ENCODE measurements at regions not wholly inside any gene's neighbourhood (a gene's known extent, or its start where the extent isn't known, plus 50 kb on each side); places are given as distances from the start of the nearest gene placed in this dataset.

GRCh38 chr1:238396140-238396539 is 505.4 kb upstream of the ZP4 start:
- TF ChIP-seq FOXJ3 (CRISPR knock-in tag; IDR thresholded peaks at IDR 0.05; ENCODE audit: borderline replicate concordance) (no peak), NR1H2 (CRISPR knock-in tag; IDR thresholded peaks at IDR 0.05) (no peak), SMAD4 (CRISPR knock-in tag; IDR thresholded peaks at IDR 0.05) (no peak)
- TF ChIP-seq, protein P1, sequence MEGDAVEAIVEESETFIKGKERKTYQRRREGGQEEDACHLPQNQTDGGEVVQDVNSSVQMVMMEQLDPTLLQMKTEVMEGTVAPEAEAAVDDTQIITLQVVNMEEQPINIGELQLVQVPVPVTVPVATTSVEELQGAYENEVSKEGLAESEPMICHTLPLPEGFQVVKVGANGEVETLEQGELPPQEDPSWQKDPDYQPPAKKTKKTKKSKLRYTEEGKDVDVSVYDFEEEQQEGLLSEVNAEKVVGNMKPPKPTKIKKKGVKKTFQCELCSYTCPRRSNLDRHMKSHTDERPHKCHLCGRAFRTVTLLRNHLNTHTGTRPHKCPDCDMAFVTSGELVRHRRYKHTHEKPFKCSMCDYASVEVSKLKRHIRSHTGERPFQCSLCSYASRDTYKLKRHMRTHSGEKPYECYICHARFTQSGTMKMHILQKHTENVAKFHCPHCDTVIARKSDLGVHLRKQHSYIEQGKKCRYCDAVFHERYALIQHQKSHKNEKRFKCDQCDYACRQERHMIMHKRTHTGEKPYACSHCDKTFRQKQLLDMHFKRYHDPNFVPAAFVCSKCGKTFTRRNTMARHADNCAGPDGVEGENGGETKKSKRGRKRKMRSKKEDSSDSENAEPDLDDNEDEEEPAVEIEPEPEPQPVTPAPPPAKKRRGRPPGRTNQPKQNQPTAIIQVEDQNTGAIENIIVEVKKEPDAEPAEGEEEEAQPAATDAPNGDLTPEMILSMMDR (IDR thresholded peaks at IDR 0.05) = no peak
- TF ChIP-seq, protein P2, sequence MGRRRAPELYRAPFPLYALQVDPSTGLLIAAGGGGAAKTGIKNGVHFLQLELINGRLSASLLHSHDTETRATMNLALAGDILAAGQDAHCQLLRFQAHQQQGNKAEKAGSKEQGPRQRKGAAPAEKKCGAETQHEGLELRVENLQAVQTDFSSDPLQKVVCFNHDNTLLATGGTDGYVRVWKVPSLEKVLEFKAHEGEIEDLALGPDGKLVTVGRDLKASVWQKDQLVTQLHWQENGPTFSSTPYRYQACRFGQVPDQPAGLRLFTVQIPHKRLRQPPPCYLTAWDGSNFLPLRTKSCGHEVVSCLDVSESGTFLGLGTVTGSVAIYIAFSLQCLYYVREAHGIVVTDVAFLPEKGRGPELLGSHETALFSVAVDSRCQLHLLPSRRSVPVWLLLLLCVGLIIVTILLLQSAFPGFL (CRISPR knock-in tag; IDR thresholded peaks at IDR 0.05; ENCODE audit: borderline replicate concordance) = no peak
